Sigmoid colon (tissue), 4 donors: ENCODE measurements at regions not wholly inside any gene's neighbourhood (a gene's known extent, or its start where the extent isn't known, plus 50 kb on each side); places are given as distances from the start of the nearest gene placed in this dataset.

Experiments
- CTCF ChIP-seq, 4 experiments: fragments of 450-650 bp in 3 of 4; fragments of 200-600 bp in 1 of 4; IDR thresholded peaks; one replicate each; pipeline ENCODE4 v1.5.1; 2016 to 2019; ENCODE audit warnings: antibody characterized with exemption in 4 of 4, mild to moderate bottlenecking in 3 of 4, moderate library complexity in 2 of 4
- EP300 ChIP-seq, 4 donors: sonication (generic); formaldehyde crosslinking; IDR thresholded peaks; one replicate each; pipeline ENCODE4 v1.6.1; 2017; ENCODE audit warnings: antibody characterized with exemption in 4 of 4
- POLR2A ChIP-seq, 2 donors: fragments of 450-650 bp; IDR thresholded peaks; one replicate each; pipeline ENCODE4 v1.6.1; 2016; ENCODE audit warnings: antibody characterized with exemption in 2 of 2, mild to moderate bottlenecking in 2 of 2, moderate library complexity in 2 of 2
- POLR2AphosphoS5 ChIP-seq, 4 donors: sonication (generic); formaldehyde crosslinking; IDR thresholded peaks; one replicate each; pipeline ENCODE4 v1.6.1; 2017; ENCODE audit warnings: antibody characterized with exemption in 4 of 4

- TF ChIP-seq CTCF (IDR thresholded peaks at IDR 0.05), result no peak
- no peak for TF ChIP-seq POLR2A (IDR thresholded peaks at IDR 0.05)
- no peak for TF ChIP-seq EP300 (IDR thresholded peaks at IDR 0.05)
- TF ChIP-seq POLR2AphosphoS5 (IDR thresholded peaks at IDR 0.05), result no peak
These were observed 445.4 kb downstream of the ZIC1 start for GRCh38 chr3:147854542-147854941.
